ENCODE measurements at regions not wholly inside any gene's neighbourhood (a gene's known extent, or its start where the extent isn't known, plus 50 kb on each side); places are given as distances from the start of the nearest gene placed in this dataset.

DNA sequence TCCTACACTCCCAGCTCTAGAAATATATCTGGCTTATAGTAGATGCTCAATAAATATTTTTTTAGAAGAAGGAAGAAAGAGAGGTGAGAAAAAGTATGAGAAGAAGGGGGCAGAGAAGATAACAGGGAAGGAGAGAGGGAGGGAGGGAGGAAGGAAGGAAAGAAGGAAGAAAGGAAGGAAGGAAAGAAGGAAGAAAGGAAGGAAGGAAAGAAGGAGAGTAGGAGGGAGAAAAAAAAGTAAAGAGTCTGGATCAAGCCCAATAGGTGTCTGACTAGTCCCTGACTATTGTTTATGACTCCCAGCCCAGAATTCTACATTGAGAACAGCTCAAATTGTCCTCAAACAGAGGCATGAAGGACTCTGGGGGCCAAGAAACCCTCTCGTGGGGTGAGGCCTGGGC lies 83.9 kb downstream of the THNSL2 start:
- Histone ChIP-seq H4K91ac (replicated peaks; ENCODE audit: insufficient read length, low read length) (no peak overlapping the region), H3K79me1 (ENCODE audit: low read depth, low read length) (no peaks in the 10 kb centered on the region), H4K5ac (ENCODE audit: insufficient read length, low read depth, low read length) (no peak overlapping the region), H3K27me3 (replicated peaks in 1 of 4; ENCODE audit: control insufficient read depth in 3 of 4, extremely low read depth in 1 of 4, insufficient read depth in 3 of 4, low read length in 3 of 4) (no peaks in the 10 kb centered on the region), H3K36me3 (ENCODE audit: control insufficient read depth in 2 of 4, insufficient read depth in 4 of 4, low read length in 3 of 4) (no peaks in the 10 kb centered on the region), H3K56ac (replicated peaks; ENCODE audit: insufficient read length, low read depth, low read length) (no peak overlapping the region), H3K4me3 (ENCODE audit: extremely low read depth in 1 of 4, insufficient read depth in 2 of 4, low read depth in 3 of 4, low read length in 4 of 4) (no peak overlapping the region), H3K14ac (ENCODE audit: insufficient read length) (no peak overlapping the region), H2BK120ac (replicated peaks; ENCODE audit: low read depth, low read length) (no peak overlapping the region), H3K9ac (replicated peaks in 1 of 4; ENCODE audit: extremely low read depth in 1 of 4, low read depth in 3 of 4, low read length in 3 of 4) (no peak overlapping the region), H2AK5ac (ENCODE audit: low read depth, low read length) (no peak overlapping the region), H3K4ac (replicated peaks; ENCODE audit: insufficient read length, low read depth, low read length) (no peak overlapping the region), H3K23me2 (ENCODE audit: low read depth, low read length) (no peaks in the 10 kb centered on the region), H3K79me2 (ENCODE audit: control insufficient read depth in 1 of 2, insufficient read depth in 2 of 2, low read length in 2 of 2) (no peaks in the 10 kb centered on the region), H4K20me1 (replicated peaks in 1 of 2; ENCODE audit: control insufficient read depth in 1 of 2, insufficient read depth in 2 of 2, low read length in 2 of 2) (no peaks in the 10 kb centered on the region), H3K27ac (ENCODE audit: low read depth, low read length) (no peak overlapping the region), H2BK5ac (ENCODE audit: low read depth, low read length) (no peak overlapping the region), H3K4me1 (replicated peaks in 1 of 4; ENCODE audit: control insufficient read depth in 3 of 4, insufficient read depth in 4 of 4, low read length in 3 of 4) (no peaks in the 10 kb centered on the region; a peak in 1 of 7 replicates), H3K23ac (ENCODE audit: insufficient read length) (no peak overlapping the region), H2BK12ac (ENCODE audit: low read depth, low read length) (no peak overlapping the region), H2BK20ac (ENCODE audit: low read length) (no peak overlapping the region), H2BK15ac (ENCODE audit: low read length) (no peak overlapping the region), H3K9me3 (ENCODE audit: insufficient read depth in 2 of 2, low read depth in 1 of 2, low read length in 1 of 2) (no peaks in the 10 kb centered on the region), H4K8ac (ENCODE audit: extremely low read depth, insufficient read depth, low read length) (no peak overlapping the region), H3K4me2 (ENCODE audit: insufficient read depth in 1 of 2, low read depth in 2 of 2, low read length in 2 of 2) (no peak overlapping the region), H2AFZ (ENCODE audit: low read length) (no peak overlapping the region), H3K18ac (ENCODE audit: extremely low read depth, low read length) (no peak overlapping the region)
- CTCF ChIA-PET (ENCODE audit: partially characterized antibody): interaction anchor here (1.0 to 3.1 kb wide), 6 partner anchors 11 to 201 kb away, joined by 3 to 24 read pairs (median 4); no protein-coding TSS in a partner anchor
- POLR2A ChIA-PET (ENCODE audit: partially characterized antibody): interaction anchor here (0.5 kb wide), 1 partner anchor 52 kb away, joined by 3 read pairs; no protein-coding TSS in a partner anchor
- DNase-seq (ENCODE audit: low read depth in 1 of 2, low spot score in 2 of 2) (no peak), FAIRE-seq (no peak)
- TF ChIP-seq YY1 (IDR thresholded peaks at IDR 0.05; ENCODE audit: low read depth, low read length): no peak
- TF ChIP-seq EP300 (IDR thresholded peaks at IDR 0.05; ENCODE audit: borderline replicate concordance in 1 of 2, low read depth in 2 of 2, low read length in 2 of 2): no peak
- TF ChIP-seq SP4 (IDR thresholded peaks at IDR 0.05; ENCODE audit: low read length): no peak
- TF ChIP-seq TAF7 (optimal IDR thresholded peaks at IDR 0.05; ENCODE audit: borderline replicate concordance, low read depth, low read length): no peak
- TF ChIP-seq CBX5 (IDR thresholded peaks at IDR 0.05; ENCODE audit: low read depth, low read length): no peak
- TF ChIP-seq KDM1A (IDR thresholded peaks at IDR 0.05; ENCODE audit: borderline replicate concordance, low read length): no peak
- no peak for TF ChIP-seq SP2 (IDR thresholded peaks at IDR 0.05; ENCODE audit: low read length)
- no peak for TF ChIP-seq RNF2 (IDR thresholded peaks at IDR 0.05; ENCODE audit: borderline replicate concordance, low read depth, low read length, missing control alignments, poor library complexity, severe bottlenecking)
- TF ChIP-seq POLR2AphosphoS5 (IDR thresholded peaks at IDR 0.05; ENCODE audit: low read depth, low read length): no peak
- TF ChIP-seq FOSL1 (IDR thresholded peaks at IDR 0.05; ENCODE audit: insufficient read depth, low read depth, low read length): no peak
- TF ChIP-seq, protein P1, sequence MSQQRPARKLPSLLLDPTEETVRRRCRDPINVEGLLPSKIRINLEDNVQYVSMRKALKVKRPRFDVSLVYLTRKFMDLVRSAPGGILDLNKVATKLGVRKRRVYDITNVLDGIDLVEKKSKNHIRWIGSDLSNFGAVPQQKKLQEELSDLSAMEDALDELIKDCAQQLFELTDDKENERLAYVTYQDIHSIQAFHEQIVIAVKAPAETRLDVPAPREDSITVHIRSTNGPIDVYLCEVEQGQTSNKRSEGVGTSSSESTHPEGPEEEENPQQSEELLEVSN (IDR thresholded peaks at IDR 0.05): no peak
- TF ChIP-seq GABPA (IDR thresholded peaks at IDR 0.05; ENCODE audit: borderline replicate concordance, insufficient read depth, low read length): no peak
- 100% methylated on average over 1 of the region's 1 CpG; no CpG with 5 or more reads in 1 of the 2 experiments for WGBS, 2 experiments (ENCODE audit: extremely low coverage in 1 of 2, insufficient coverage in 1 of 2, insufficient read length in 1 of 2, insufficient replicate concordance in 2 of 2, low coverage in 1 of 2, low lambda C conversion rate in 2 of 2, missing lambda C conversion rate in 1 of 2)

Measured in H1 (cell line).